OCI-LY1 (cell line): ENCODE measurements at regions not wholly inside any gene's neighbourhood (a gene's known extent, or its start where the extent isn't known, plus 50 kb on each side); places are given as distances from the start of the nearest gene placed in this dataset.

Source experiments
- H2AFZ ChIP-seq: fragments of 200-600 bp; sonication (generic), shearing (Covaris generic); 2 replicates; pipeline ENCODE4 v1.6.0; 2014; ENCODE audit warnings: antibody characterized with exemption, mild to moderate bottlenecking, low read length
- H3F3A ChIP-seq: fragments of 200-600 bp; sonication (generic), shearing (Covaris generic); 2 replicates; pipeline ENCODE4 v1.6.0; 2014; ENCODE audit warnings: mild to moderate bottlenecking, antibody characterized with exemption, low read length, moderate library complexity; ENCODE audit not compliant: insufficient read depth
- H3K27ac ChIP-seq: fragments of 200-600 bp; sonication (generic); 2 replicates; pipeline ENCODE4 v1.5.1; 2014; ENCODE audit warnings: low read length, mixed run types, mild to moderate bottlenecking, low read depth; ENCODE audit not compliant: poor library complexity, severe bottlenecking
- H3K27me3 ChIP-seq: fragments of 200-600 bp; sonication (generic); 2 replicates; pipeline ENCODE4 v1.6.0; 2014; ENCODE audit warnings: antibody characterized with exemption, mild to moderate bottlenecking, low read length, moderate library complexity; ENCODE audit not compliant: insufficient read depth
- H3K36me3 ChIP-seq: fragments of 200-600 bp; sonication (generic); 2 replicates; pipeline ENCODE4 v1.6.1; 2014; ENCODE audit warnings: mild to moderate bottlenecking, antibody characterized with exemption, low read length, moderate library complexity, mixed read lengths; ENCODE audit not compliant: insufficient read depth
- H3K4me1 ChIP-seq: fragments of 200-600 bp; sonication (generic); 2 replicates; pipeline ENCODE4 v1.5.1; 2014; ENCODE audit warnings: mild to moderate bottlenecking, low read length, moderate library complexity; ENCODE audit not compliant: insufficient read depth, severe bottlenecking
- H3K4me2 ChIP-seq: fragments of 200-600 bp; sonication (generic), shearing (Covaris generic); 2 replicates; pipeline ENCODE4 v1.6.1; 2014; ENCODE audit warnings: low read length
- H3K4me3 ChIP-seq: fragments of 200-600 bp; sonication (generic); 2 replicates; pipeline ENCODE4 v1.5.1; 2014; ENCODE audit warnings: low read length, low read depth, mild to moderate bottlenecking, mixed read lengths; ENCODE audit not compliant: poor library complexity, severe bottlenecking
- H3K79me2 ChIP-seq: fragments of 200-600 bp; shearing (Covaris generic); 2 replicates; pipeline ENCODE4 v1.6.1; 2016; ENCODE audit warnings: mixed run types, low read length, mixed read lengths; ENCODE audit not compliant: insufficient read depth
- H3K9ac ChIP-seq: fragments of 200-600 bp; sonication (generic), shearing (Covaris generic); 2 replicates; pipeline ENCODE4 v1.6.1; 2014; ENCODE audit warnings: mild to moderate bottlenecking, low read length, mixed read lengths
- H3K9me2 ChIP-seq: fragments of 200-600 bp; sonication (generic), shearing (Covaris generic); 2 replicates; pipeline ENCODE4 v1.6.1; 2014; ENCODE audit warnings: low read depth, mild to moderate bottlenecking, low read length, mixed read lengths
- H3K9me3 ChIP-seq: fragments of 200-600 bp; shearing (Covaris generic); 2 replicates; pipeline ENCODE4 v1.6.1; 2014; ENCODE audit warnings: low read length, mixed read lengths
- H4K20me1 ChIP-seq: fragments of 200-600 bp; sonication (generic), shearing (Covaris generic); 2 replicates; pipeline ENCODE4 v1.6.0; 2016; ENCODE audit warnings: mild to moderate bottlenecking, low read length; ENCODE audit not compliant: insufficient read depth
- CTCF ChIP-seq: fragments of 200-600 bp; sonication (generic), shearing (Covaris generic); IDR thresholded peaks from 2 replicates; pipeline ENCODE4 v1.5.1; 2017; ENCODE audit warnings: mild to moderate bottlenecking, antibody characterized with exemption, low read length, moderate library complexity, mixed read lengths
- EZH2 ChIP-seq: fragments of 200-600 bp; sonication (generic), shearing (Covaris generic); IDR thresholded peaks from 2 replicates; pipeline ENCODE4 v1.8.0; 2017; ENCODE audit warnings: borderline replicate concordance, mixed run types, mild to moderate bottlenecking, antibody characterized with exemption, low read length, moderate library complexity, mixed read lengths

DNA sequence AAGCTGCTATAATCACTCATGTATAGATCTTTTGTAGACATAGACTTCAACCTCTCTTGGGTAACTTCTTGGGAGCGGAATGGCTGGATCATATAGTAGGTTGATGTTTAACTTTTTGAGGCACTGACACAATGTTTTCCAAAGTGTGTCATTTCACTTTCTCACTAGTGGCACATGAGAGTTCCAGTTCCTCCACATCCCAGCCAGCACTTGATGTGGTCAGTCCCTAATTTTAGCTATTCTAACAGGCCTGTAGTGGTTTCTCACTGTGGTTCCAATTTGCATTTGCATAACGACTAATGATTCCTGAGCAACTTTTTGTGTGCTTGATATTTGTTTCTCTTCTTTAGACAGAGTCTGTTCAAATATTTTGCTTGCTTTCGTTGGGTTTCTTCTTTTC, 221.3 kb downstream of the DLL1 start:
- no peaks in the 10 kb centered on the region for H4K20me1 ChIP-seq
- no peak overlapping the region for H3K9ac ChIP-seq
- H3K27ac ChIP-seq, result no peak overlapping the region
- H3K9me3 ChIP-seq, result no peaks in the 10 kb centered on the region
- no peaks in the 10 kb centered on the region for H3F3A ChIP-seq
- H3K4me2 ChIP-seq, result no peak overlapping the region
- TF ChIP-seq CTCF (no peak), EZH2 (no peak)
- no peak overlapping the region for H3K4me3 ChIP-seq
- no peaks in the 10 kb centered on the region for H3K36me3 ChIP-seq
- no peaks in the 10 kb centered on the region for H3K27me3 ChIP-seq
- H3K9me2 ChIP-seq, result no peaks in the 10 kb centered on the region
- no peak overlapping the region for H2AFZ ChIP-seq
- no peaks in the 10 kb centered on the region for H3K79me2 ChIP-seq
- no peaks in the 10 kb centered on the region for H3K4me1 ChIP-seq

- no peaks in the 10 kb centered on the region for H4K20me1 ChIP-seq
- H3K79me2 ChIP-seq, result no peaks in the 10 kb centered on the region
- no peaks in the 10 kb centered on the region for H3K4me1 ChIP-seq
- H2AFZ ChIP-seq, result no peak overlapping the region
- no peak overlapping the region for H3K4me3 ChIP-seq
- H3K9me2 ChIP-seq, result no peaks in the 10 kb centered on the region
- no peak overlapping the region for H3K9ac ChIP-seq
- no peak overlapping the region for H3K4me2 ChIP-seq
- H3K27me3 ChIP-seq, result no peaks in the 10 kb centered on the region
- H3K9me3 ChIP-seq, result no peaks in the 10 kb centered on the region
- no peak for TF ChIP-seq EZH2
- no peak for TF ChIP-seq CTCF
- H3F3A ChIP-seq, result no peaks in the 10 kb centered on the region
- no peaks in the 10 kb centered on the region for H3K36me3 ChIP-seq
- H3K27ac ChIP-seq, result no peak overlapping the region
Measured at GRCh38 chr6:170068496-170068895, 222.4 kb downstream of the DLL1 start.

DNA sequence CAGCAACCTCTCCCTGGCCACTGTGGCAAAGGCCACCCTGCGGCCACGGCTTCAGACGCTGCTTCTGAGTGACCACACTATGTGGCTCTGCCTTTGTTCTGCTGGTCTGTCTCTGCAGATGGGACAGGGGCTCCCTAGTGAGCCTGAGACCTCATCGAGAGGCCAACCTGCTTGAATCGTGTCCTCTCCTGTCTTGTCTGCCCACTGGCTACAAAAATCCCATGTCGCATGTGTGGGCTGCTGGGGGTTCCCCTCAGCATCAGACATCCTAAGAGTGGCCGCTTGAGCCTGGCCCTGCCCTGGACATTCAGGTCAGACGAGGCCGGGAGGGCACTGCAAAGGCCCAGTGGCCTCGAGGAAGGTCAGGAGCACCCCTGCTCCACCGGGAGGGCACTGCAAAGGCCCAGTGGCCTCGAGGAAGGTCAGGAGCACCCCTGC, 222.9 kb downstream of the DLL1 start:
- no peak overlapping the region for H3K4me3 ChIP-seq
- no peak for TF ChIP-seq CTCF
- TF ChIP-seq EZH2, result no peak
- H3K9ac ChIP-seq, result no peak overlapping the region
- H3F3A ChIP-seq, result no peaks in the 10 kb centered on the region
- no peaks in the 10 kb centered on the region for H3K9me3 ChIP-seq
- no peak overlapping the region for H3K4me2 ChIP-seq
- H3K79me2 ChIP-seq, result no peaks in the 10 kb centered on the region
- H2AFZ ChIP-seq, result no peak overlapping the region
- H3K9me2 ChIP-seq, result no peaks in the 10 kb centered on the region
- H4K20me1 ChIP-seq, result no peaks in the 10 kb centered on the region
- no peak overlapping the region for H3K27ac ChIP-seq
- no peaks in the 10 kb centered on the region for H3K27me3 ChIP-seq
- H3K4me1 ChIP-seq, result no peaks in the 10 kb centered on the region
- H3K36me3 ChIP-seq, result no peaks in the 10 kb centered on the region
